Suppressor macrophage treated with lipopolysaccharide for 4 hours (primary cell): ENCODE measurements at regions not wholly inside any gene's neighbourhood (a gene's known extent, or its start where the extent isn't known, plus 50 kb on each side); places are given as distances from the start of the nearest gene placed in this dataset.
"Not testable (repeated sequence)": the region's sequence is repeated elsewhere in the genome, so short reads cannot be mapped to it uniquely, and the experiment has no call there.

Experiments
- DNase-seq: peaks from one replicate; pipeline ENCODE4 v3.0.0-alpha.2; 2020

- no peak for DNase-seq
Measured at GRCh38 chr1:208977638-208978256, 605.8 kb upstream of the CAMK1G start.

DNA sequence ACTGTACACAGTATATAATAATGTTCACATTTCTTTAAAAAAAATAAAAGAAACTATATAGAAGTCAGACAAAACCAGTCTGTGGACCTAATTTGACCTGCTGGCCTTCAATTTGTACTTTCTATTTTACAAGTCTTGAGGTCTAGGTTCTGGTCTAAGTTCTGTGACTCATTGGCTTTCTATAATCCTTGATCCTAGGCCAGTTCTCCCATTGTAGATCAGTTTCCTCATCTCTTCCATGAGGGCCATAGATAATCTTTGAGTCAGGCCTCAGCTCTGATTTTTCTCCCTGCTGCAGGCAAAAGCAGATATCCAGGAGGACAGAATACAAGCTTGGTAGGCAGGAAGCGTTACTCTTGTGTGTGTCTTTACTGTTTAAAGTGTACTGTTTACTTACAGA is 603.7 kb upstream of the CAMK1G start:
- DNase-seq, result no peak

DNA sequence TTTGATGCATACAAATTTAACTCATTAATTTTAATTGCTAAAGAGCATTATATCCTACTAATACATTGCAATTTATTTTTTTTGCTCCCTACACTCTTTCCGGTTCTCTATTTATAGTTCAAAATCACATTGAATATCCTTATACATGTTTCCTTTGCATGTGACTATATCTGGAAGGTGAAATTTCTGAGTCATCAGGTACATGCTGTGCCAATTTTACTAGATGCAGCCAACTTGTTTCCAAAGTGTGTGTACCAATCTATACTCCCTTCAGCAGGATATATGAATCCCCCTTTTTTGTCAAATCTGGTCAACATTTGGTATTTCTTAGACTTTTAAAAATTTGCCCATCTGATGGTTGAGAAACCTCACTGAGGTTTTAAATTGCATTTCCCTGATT is 602.9 kb upstream of the CAMK1G start:
- no peak for DNase-seq

- no peak for DNase-seq
Measured at GRCh38 chr1:208985231-208985630, 598.3 kb upstream of the CAMK1G start.

DNA sequence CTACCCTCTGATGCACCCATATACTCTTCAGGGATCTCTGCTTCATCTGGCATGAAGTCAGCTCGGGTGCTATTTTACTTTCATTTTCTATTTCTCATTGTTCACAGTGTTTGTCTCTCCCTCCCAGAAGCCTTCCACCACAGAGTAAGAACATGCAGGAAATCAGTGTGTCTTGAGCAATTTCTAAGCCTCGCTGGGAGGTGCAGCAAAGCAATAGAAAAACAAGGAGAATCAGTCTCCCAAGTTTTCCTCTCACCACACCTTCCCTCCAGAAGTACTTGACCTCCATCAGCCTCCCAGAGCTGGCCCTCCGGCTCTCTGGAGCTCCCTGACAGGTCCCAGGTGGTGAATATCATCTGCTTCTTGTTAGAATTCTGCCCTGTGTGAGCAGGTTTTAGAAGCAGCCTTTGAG is 594.7 kb upstream of the CAMK1G start:
- peak; percentile 68 for DNase-seq

DNA sequence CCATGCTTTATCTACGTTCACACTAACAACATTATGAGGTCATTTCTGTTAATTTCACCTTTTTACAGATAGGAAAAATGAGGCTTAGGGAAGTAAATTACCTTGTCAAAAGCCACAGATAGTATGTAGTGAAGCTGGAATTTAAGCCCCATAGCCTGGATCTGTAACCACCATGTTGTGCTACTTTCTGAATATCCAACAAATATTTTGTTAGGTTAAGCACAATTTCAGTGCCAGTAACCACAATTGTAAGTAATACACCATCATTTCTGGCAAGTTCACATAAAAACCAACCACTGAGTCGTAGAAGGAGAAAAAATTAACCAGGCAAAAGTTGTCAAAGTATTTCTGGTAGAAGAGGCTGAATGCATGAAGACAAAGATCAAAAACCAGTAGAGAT is 593.1 kb upstream of the CAMK1G start:
- no peak for DNase-seq

DNA sequence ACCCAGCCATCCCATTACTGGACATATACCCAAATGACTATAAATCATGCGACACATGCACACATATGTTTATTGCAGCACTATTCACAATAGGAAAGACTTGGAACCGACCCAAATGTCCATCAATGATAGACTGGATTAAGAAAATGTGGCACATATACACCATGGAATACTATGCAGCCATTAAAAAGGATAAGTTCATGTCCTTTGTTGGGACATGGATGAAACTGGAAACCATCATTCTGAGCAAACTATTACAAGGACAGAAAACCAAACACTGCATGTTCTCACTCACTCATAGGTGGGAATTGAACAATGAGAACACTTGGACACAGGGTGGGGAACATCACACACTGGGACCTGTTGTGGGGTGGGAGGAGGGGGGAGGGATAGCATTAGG is 586.5 kb upstream of the CAMK1G start:
- not testable (repeated sequence) for DNase-seq

- peak; percentile 24 for DNase-seq
Measured at GRCh38 chr1:208997726-208998312, 585.7 kb upstream of the CAMK1G start.

DNA sequence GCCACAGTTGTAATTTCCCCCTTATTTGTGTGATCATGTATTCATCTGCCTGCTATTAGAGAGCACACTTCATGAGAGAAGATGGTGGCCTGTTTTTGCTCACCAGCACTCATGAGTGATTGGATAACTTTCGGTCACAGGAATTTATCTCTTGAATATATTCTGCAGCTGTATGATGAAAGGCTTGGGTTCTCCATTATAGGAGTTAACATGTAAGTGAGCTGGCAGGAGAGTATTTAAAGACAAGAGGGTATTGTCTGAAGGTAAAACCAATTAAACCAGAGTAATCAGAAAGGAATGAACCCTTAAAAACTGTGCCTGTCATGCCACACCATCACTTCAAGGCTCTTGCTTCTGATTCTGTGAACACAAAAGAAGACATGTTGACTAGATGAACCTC is 574.9 kb upstream of the CAMK1G start:
- DNase-seq, result no peak

DNA sequence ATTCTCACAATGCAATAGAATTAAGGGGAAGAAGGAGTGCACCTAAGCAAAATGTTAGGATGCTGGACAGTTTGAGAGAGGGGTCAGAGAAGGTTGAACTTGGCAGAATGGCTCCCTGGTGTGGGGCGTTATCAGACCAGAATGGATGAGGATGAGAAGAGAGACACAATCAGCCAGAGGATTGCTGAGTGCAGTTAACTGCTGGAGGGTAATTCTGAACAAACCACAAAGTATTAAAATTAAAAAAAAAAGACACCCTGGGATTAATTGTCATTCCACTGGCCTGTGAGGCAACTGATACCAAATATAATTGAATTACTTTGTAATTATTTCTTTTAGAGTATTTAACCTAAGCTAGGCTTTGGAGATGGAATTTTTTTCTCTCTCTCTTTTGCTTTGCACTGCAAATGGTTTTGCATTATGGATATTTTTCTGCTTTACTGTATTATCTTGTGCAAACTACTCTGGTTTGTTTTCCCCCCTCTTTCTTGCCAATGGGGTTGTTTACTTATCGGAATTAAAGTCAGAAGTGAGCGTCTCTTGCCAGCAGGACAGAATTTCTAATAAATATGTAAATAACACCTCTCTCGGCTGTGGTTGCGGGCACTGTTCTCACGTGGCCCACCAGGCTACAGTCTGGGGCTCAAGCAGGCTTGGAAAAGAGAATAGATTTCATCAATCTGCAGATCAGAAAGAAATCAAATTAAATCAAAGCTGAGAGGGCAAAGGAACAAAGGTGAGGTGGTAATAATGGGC is 572.9 kb upstream of the CAMK1G start:
- DNase-seq, result no peak

GRCh38 chr1:209012443-209013196 is 570.9 kb upstream of the CAMK1G start:
- no peak for DNase-seq

GRCh38 chr1:209015092-209015491 is 568.4 kb upstream of the CAMK1G start:
- DNase-seq, result no peak

- DNase-seq, result no peak
Measured at GRCh38 chr1:209021622-209022021, 561.9 kb upstream of the CAMK1G start.

DNA sequence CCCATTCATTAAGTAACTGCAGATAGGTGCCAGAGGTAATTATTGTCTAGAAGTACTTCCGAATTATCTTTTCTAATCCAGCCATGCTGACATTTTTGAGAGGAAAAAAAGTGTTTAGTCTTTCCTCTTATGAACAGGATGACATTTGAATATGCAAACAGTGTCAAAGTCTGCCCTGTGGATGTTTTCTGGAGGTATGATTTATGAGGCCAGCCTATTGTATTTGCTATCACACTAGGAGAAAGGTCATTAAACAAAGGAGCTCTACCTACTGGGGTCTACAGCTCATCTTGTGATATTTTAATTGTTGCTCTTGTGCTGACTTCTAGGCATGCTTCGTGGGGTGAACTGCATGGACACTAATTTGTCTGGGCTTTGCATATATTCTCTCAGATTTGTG is 559.7 kb upstream of the CAMK1G start:
- no peak for DNase-seq

DNA sequence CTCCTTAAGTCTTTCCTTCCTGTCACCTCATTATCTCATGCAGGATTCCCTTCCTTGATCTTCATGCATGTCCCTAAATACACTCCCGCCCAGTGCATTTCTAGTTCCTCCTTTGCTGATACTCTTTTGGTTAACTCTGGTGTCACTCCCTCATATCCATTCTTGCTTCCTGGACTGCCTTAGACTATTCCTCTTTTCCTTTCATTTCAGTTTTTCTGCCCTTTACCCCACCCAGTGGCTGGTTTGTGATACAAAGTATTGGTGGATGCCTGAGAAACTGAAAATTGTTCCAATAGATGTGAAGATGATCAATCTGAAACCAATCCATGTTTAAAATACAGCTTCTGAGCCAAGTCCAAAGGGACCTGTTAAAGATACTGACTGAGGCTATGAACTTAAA is 553.8 kb upstream of the CAMK1G start:
- DNase-seq, result peak; percentile 32

- no peak for DNase-seq
Measured at GRCh38 chr1:209030454-209031167, 552.9 kb upstream of the CAMK1G start.

- DNase-seq, result no peak
Measured at GRCh38 chr1:209037064-209037463, 546.5 kb upstream of the CAMK1G start.

DNA sequence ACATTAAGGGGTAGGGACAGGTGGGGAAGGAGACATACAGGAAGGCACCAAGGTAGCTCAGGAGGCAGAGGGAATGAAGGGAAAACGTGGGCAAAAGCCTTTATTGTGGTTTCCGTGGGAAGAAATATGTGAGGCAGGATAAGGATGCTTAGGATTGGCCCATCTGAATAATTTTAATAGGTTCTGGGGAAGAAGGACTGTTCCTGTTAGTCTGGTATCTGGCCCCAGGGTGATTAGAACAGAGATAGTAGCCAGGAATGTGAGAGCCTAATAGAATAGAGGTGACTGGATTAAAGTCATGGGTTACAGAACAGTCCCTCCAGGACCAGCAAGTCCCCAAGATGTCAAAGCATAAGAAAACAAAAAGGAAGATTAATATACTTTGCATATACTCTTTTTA is 545.2 kb upstream of the CAMK1G start:
- DNase-seq, result no peak

DNA sequence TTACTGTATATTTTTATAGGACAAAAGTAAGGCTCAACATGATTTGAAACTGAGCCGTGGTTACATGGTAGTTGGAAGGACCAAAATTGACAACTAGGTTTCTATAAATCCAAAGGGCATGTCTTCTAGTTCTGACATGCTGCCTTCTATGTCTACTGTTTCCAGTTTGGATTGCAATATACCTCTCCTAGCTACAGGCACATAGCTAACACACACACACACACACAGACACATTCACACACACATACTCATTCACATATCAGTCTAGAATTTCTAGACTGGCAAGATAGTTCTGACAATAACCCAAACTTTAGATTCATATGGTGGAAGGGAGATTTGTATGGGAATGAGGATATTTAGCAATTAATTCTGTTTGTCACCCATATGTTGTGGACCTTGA is 544.8 kb upstream of the CAMK1G start:
- DNase-seq, result no peak

DNA sequence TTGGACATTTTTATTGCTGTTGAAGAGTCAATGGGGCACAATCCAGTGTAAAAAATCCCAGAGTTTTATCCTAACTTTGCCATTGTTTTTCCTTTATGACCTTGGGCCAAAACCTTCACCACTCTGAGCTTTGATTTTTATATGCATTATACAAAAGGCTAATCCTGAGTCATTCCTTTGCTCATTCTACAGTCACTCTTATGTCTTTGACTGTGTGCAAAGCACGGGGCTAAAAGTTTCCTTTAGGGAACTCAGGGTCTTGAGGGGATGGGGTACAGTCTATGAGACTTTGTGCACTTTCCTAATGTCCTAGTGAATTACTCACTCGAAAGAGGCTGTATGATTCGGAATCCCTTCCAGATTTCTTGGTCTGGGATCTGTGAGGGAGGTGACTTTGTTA is 543.2 kb upstream of the CAMK1G start:
- DNase-seq, result no peak

GRCh38 chr1:209041927-209042326 is 541.6 kb upstream of the CAMK1G start:
- peak; percentile 47 for DNase-seq

DNA sequence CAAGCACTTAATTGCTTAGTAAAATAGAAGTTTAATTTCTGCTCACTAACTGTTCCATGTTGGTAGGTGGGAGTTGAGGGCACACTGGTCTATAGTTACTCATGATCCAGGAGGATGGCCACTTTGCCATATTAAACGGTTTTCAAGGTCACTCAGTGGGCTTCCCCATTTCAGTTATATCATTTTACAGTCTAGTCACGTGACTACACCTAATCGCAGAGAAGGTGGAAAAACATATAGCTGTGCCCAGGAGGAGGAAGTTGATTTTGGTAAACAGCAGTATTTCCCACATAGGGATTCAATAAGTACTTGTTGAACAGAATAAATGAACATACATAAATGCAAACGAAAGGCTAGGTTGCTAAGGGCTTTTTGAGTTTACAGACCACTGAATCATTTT is 541.1 kb upstream of the CAMK1G start:
- DNase-seq, result no peak
